GM20431 (cell line): ENCODE measurements at regions not wholly inside any gene's neighbourhood (a gene's known extent, or its start where the extent isn't known, plus 50 kb on each side); places are given as distances from the start of the nearest gene placed in this dataset.

Experiments
- in situ Hi-C: fragments of 300-500 bp; cut with MseI, MboI; formaldehyde crosslinking; loops from one replicate; pipeline ENCODE4 v1.15.0; 2020; ENCODE audit warnings: low sequenced_read_pairs; ENCODE audit not compliant: unreplicated experiment

DNA sequence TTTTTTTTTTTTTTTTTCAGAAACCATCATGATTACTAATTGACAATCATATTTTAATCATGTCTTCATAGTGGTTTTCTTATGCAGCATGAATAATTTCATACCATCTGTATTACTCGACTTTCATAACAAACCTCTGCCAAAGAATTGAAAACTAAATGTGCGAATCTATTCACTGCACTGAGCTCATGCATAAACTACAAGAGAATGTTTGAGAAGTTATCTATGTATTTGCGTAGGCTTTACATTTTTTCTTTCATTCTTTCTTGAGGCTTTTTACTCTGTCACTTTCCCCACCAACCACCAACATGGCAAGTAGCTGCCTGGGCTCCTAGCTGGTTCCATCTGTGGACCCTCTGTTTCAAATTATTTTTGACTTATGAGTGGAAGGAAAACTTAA lies 1761.0 kb downstream of the STIM2 start:
- in situ Hi-C loops: no loop called here

DNA sequence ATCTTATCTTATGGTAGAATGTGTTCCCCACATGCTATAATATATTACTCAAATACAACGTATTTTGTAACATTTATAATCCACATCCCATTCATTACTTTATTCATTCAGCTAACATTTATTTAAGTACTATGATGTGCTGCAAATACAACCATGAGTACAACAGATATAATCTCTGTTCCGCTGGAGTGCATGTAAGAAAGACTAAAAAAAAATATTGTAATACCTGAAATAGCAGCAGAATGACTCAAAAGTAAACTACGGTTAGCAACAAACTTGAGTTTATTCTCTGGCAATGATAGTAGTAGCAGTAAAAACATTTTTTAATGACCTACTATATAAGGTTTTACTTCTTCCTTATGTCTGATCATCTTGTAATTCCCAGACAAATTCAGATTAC lies 1776.3 kb downstream of the STIM2 start:
- in situ Hi-C loops: no loop called here

DNA sequence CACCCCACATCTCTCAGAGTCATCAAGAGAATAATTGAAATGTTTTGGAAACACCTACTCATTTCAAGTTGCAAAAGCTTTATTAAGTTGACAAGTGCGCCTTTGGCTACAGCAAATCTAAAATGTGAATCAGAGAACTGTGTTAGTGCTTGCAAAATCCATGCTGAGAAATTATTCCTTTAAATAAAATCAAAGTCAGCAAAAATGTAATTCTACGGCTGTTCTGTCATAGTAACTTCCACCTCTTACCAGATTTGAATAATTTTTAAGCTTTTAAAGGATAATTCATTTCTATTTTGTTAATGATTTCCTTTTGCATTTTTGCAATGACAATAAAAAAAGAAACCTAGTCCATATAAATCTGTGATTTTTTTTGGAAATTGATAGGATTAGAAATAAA lies 1779.1 kb downstream of the STIM2 start:
- in situ Hi-C loops: no loop called here

DNA sequence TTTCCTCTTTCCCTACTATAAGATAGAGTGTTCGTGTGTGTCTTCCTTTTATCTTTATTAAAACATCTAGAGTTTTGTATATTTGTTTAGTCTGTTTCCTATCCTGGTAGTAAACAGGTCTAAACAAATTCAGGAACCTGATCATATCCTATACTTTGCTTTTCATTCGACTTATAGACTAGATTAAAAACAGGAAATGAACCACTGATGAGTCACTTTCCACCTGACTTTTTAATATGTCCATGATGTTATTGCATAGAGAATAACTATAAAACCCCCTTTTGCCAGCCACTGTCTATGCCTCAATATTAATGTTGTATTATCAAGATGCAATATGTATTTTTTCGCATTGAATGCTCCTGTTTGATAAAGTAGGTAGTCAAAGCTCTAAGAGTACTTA lies 1794.0 kb downstream of the STIM2 start:
- in situ Hi-C loops: no loop called here

DNA sequence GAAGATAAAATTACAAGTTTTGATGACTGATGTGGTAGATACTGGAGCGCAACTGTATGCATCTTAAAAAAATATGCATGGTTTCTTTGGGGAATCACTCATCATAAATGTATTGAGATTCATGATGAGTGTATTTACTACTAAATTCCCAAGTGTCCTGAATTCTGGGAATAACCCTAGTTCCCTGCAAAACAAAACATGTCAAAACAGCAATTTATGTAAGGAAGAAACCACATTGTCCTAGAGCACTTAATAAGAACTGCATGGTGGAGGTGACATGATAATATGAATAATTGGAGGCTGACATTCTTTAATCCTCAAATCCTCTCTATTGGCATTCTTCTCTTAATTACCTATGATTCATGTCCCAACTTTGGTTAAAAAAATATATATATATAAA lies 1804.7 kb downstream of the STIM2 start:
- in situ Hi-C loops: no loop called here

DNA sequence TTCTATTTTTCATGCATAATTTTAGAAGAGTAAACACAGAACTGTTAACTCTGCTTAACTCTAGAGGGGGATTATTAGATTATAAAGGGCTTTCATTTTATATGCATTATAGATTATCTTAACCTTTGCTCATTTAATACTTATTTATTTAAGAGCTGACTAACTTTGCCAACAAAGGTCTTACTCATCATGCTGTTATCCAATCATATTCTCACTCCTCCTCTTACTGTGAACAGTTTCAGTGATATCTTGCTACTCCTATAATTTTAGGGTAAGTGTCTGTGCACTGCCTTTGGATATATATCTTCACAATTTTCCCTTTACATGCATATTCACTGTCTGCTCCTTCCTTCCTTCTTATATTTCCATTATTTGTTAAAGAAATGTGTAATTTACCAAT lies 1814.9 kb downstream of the STIM2 start:
- in situ Hi-C loops: no loop called here

DNA sequence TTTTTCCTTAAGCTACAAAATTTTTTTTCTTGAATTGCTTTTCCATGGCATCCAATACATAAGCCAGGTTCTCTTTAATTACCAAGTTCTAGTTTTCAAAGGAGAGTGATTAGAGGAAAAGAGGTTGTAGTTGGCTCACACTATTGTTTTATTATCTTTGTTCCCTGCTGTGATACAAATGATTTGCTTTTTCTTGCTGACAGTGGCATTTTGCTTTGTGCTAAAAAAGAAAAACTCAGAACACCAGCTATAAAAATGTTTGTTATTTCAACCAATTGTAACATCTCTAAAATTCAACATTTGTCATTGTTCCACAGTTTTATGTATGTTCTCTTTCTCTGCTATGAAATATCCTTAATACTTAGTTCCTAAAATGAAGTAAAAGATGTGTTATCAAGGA lies 1817.2 kb downstream of the STIM2 start:
- in situ Hi-C loops: no loop called here

DNA sequence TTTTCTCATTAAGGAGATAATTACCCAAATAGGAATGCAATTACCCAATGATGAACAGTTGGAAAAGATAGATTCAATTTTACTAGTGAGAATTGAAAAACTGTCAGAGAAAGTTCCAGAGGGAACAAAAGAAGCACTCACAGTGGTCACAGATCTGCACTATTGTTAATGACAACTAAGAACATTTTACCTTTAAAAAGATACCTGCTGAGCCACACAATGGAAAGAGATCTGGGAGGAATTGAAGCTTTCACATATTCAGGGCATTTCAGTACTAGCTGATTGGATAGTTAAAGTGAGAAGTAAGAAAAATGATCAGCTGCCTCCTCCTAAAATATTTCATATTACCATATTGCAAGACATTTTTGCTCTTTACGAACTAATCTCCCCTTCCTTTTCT lies 1822.2 kb downstream of the STIM2 start:
- in situ Hi-C loops: no loop called here

DNA sequence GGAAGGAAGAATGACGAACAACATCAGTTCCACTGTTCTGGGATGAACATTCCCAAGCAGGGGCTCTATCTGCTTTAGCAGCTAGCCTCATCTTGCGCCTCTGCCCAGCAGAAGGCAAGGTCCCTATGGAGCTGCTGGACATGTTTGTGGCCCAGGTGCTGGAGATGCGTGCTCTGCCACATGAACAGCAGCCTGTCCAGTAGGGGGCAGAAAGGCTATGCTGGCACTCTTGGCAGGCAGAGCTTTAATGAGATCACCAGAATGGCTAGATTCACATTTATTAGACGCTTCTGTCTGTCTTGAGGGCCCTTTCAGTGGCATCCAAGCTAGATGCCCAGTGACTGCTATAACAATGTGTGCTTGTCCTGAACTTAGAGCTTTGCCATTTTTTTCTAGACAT lies 1826.0 kb downstream of the STIM2 start:
- in situ Hi-C loops: no loop called here

DNA sequence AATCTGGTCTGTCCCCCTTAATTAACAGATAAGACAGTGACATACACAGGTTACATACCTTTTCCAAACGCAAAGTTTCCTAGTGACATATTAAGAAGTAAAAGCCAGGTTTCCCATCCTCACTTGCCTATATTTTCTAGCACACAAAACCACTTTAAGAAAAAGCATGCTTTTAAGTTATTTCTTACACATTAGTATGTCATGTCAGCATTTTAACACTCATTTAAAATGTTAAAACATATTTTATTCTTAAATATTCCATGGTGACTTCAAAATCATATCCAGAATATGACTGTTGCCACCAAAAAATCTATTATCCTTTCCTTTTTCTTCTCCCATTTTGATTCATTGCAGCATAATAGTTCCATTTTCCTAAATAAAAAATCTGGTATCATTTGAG lies 1830.2 kb downstream of the STIM2 start:
- in situ Hi-C loops: no loop called here

DNA sequence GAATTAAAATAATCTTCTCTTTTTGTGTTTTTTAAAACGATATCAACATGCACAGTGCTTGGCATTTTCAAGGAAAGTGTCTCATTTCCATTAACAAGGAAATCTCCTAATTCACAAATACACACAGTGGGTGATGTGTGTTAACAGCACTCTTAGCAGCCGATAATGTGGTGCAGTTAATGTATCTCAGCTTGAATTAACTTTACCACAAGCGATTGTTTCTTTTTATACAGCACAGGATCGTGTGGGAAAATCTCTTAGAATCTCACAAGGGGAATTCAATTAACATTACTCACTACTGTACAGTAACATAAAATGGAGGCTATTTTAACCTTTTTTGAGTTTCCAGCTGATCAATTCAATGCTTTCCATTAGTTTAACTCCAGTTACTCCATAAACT lies 1841.9 kb downstream of the STIM2 start:
- in situ Hi-C loops: no loop called here

DNA sequence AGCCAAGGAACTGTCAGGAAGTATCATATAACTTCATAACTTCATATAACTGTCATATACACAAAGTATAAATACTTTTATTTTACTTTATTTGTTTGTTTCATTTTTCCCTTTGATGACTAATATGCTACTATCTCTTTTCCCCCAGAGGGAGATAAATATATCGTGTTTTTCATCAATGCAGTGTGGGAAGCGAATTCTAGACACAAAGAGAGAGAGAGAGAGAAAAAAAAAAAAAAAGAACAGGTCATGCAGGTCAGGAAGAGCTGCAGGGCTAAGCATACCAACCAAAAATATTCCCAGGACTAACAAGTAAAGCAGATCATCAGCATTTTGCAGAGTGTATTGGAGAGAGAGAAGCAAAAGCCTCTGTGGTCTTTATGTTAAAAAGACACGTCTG lies 1849.2 kb downstream of the STIM2 start:
- in situ Hi-C loops: no loop called here

DNA sequence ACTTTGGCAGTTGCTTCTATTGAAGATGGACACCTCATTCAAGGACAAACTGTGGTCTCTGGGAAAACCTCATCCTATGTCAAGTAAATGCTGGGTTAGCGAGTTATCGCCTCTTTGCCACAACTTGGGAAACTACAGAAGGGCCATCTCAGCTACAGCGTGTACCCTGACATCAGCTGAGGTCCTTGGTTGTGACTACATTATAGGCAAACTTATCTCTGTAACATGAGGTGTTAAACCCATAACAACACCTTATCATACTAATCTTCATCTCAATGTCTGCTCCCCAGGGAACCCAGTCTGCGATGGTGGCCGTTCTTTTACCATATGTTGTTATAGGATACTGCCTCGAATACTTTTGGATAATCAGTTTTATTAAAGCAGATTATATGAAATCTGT lies 1862.7 kb downstream of the STIM2 start:
- in situ Hi-C loops: no loop called here

DNA sequence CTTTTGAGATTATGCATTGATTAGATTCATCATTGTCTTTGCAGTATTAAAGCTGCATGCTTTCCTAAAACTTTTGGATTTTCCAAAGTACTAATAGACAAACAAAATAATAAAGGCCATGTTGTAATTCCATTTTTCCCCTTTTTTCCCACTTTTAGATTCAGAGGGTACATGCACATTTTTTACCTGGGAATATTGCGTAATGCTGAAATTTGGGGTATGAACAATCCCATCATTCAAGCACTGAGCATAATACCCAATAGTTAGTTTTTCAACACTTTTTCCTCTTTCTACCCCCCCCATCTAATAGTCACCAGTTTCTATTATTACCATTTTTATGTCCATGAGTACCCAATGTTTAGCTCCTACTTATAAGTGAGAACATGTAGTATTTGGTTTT lies 1863.6 kb downstream of the STIM2 start:
- in situ Hi-C loops: no loop called here

DNA sequence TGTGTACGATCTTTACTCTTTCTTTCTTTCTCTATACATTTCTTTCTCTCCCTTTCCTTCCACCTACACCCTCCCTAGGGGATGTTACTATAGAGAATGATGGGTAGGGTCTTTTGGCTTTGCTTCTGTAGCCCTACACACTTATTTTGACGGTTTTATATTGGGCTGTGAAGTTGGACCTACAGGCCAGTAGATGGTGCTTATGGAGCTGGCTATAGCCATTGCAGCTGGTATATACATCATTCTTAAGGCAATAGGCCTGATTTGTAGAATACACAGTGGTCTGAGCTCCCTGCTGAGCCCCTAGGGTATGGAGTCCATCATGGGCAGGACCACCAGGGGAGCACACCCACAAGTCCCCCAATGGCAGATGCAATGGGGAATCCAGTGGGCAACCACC lies 1869.7 kb downstream of the STIM2 start:
- in situ Hi-C loops: no loop called here

DNA sequence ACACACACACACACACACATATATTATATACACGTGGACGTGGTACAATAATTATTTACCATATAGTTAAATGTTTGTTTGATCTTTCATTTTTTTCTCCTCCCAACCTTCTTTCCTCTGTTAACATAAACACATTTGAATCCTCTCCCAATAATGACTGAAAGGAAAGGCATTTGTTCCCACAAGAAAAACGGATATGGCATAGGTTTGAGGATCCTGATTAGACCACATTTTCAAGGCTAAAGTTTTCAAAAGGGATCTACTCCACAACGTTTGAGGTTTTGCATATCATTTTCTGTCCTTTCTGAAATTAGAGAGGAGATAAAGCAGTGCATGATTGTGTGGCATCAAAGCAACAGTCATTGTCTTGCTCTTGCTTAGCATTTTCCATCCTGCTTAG lies 1883.4 kb downstream of the STIM2 start:
- in situ Hi-C loops: no loop called here

DNA sequence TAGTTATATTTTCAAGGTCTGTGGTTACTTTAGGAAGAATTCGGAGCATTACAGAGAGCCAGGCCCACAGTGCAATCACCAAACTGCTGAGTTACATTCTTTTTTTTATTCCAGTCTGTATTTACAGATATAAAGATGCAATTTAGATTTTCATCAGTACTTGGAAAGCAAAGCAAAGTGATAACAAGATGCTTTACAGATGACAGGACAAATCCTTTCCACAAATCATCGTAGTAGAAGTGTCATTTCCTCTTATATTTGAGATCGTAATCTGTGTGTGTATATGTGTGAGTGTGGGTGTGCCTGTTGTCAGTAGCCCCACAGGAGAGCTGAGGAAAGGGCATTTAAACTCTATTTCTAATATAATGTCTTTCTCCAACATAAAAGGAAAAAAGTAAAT lies 1893.7 kb downstream of the STIM2 start:
- in situ Hi-C loops: no loop called here

DNA sequence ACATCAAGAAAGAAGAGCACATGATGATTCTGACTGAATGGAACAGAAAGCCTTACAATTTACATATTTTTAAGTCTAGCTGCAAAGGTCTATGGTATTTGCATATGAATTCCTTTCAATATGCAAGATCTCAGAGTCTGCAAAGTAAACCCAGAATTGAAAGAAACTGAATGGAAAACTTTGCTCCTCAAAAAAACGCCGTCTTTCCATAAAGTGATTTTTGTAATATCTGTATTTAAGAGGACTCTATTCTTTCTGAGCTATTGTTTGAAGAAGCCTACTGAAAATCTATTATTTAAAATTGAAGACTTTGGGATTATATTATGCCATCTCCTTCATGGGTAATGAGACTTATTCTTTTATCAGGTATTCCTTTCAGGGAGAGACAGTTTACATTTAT lies 1894.4 kb downstream of the STIM2 start:
- in situ Hi-C loops: no loop called here

DNA sequence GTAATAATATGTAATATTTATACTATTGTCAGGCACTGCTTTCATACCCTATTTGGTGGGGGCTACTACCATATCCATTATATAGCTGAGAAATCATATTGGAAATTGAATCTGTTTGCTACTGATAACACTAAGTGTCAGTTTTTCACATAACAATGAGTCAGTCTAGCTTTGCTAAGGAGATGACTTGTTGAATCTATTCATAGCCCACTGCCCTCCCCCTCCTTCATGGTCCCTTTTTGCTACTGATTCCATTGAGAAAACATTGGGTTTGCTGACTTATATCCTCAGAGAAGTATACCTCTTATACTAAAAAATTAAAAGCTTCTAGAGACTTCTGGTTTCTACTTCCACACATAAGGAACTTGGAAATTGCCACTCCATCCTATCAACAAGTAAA lies 1898.4 kb downstream of the STIM2 start:
- in situ Hi-C loops: no loop called here

DNA sequence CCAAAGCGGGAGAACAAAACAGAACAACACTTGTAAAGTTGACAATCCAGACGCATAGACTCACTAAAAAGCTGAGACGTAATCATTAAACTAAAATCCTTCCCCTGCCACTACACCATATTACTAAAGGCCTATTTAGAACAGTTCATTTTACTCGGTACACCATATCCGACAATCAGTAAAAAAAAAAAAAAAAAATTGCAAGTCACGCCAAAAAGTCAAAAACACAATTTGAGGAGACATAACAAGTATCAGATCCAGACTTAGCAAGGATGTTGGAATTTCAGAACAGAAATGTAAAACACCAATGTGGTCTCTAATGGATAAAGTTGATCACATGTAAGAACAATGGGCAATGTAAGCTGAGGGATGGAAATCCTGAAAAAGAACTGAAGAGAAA lies 1899.4 kb downstream of the STIM2 start:
- in situ Hi-C loops: no loop called here

DNA sequence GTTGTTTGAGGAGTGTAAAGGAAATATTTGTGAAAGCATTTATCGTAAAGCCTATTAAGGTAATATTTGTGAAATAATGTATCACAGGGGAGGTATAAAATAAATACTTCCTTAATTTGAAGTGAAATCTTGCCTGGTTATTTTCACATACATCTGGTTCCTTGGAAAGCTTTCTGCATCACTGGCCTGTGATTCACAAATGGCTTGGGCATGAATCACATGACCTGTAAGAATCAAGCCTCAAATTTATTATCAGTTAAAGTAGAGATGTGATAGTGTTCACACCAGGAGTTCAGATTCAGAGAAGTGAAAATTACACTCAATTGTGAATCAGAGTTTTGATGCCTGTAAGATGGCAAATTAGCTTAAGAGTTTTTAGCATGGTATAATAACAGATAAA lies 1911.4 kb downstream of the STIM2 start:
- in situ Hi-C loops: no loop called here

DNA sequence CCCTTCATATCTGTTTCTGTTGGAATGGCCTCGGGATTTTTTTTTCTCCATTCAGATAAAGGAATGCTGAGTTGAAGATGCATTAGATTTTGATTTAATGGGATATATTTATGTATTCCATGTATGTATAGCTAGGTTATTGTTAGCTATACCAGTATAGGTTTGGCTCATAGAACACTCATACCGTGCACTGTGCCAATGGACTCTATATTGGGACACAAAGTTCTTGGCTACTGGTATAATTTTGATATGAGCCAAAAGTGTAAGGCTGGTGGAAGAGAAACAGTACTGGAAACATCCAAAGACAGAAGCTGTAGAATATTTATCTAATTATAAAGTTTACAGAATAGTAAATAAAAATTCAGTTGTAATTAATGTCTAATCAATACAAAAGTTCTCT lies 1912.1 kb downstream of the STIM2 start:
- in situ Hi-C loops: no loop called here

DNA sequence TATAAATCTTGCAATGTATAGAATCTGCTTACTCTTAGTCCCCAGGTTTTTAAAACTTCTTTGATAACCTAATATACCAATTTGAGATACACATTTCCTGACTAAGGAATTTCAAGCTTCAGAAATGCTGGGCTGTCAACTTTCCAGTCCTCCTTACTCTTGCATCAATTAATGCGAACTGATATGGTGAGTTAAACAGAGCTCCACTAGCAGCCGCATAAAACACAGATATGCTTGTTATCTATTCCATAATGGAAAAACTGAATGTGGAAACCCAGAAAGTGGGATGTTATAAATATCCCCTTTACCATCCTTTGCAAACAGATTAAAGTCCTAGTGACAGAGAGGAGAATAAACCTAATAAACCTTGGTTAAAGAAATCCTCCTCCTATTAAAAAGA lies 1913.7 kb downstream of the STIM2 start:
- in situ Hi-C loops: no loop called here
